ENCODE measurements at regions not wholly inside any gene's neighbourhood (a gene's known extent, or its start where the extent isn't known, plus 50 kb on each side); places are given as distances from the start of the nearest gene placed in this dataset.

GRCh38 chr11:95545116-95545875, 244.3 kb downstream of the FAM76B start:
- Histone ChIP-seq H3K9ac (ENCODE audit: low read depth, low read length) (no peak overlapping the region), H3K36me3 (ENCODE audit: insufficient read depth, low read length) (no peaks in the 10 kb centered on the region), H3K9me3 (ENCODE audit: insufficient read depth, low read depth, low read length) (no peaks in the 10 kb centered on the region), H3K27me3 (ENCODE audit: insufficient read depth, low read length) (no peaks in the 10 kb centered on the region), H3K27ac (ENCODE audit: low read depth, low read length) (no peak overlapping the region), H3K4me1 (ENCODE audit: insufficient read depth, low read length) (no peaks in the 10 kb centered on the region), H3K4me3 (ENCODE audit: low read length) (no peak overlapping the region)
- WGBS = 92% methylated on average over 9 of the region's 9 CpGs

GRCh38 chr11:95544095-95544856, 245.3 kb downstream of the FAM76B start:
- Histone ChIP-seq H3K9me3 (ENCODE audit: insufficient read depth, low read depth, low read length) (no peaks in the 10 kb centered on the region), H3K27ac (ENCODE audit: low read depth, low read length) (no peak overlapping the region), H3K4me3 (ENCODE audit: low read length) (no peak overlapping the region), H3K9ac (ENCODE audit: low read depth, low read length) (no peak overlapping the region), H3K27me3 (ENCODE audit: insufficient read depth, low read length) (no peaks in the 10 kb centered on the region), H3K36me3 (ENCODE audit: insufficient read depth, low read length) (no peaks in the 10 kb centered on the region), H3K4me1 (ENCODE audit: insufficient read depth, low read length) (no peaks in the 10 kb centered on the region)
- WGBS = 96% methylated on average over 3 of the region's 3 CpGs

DNA sequence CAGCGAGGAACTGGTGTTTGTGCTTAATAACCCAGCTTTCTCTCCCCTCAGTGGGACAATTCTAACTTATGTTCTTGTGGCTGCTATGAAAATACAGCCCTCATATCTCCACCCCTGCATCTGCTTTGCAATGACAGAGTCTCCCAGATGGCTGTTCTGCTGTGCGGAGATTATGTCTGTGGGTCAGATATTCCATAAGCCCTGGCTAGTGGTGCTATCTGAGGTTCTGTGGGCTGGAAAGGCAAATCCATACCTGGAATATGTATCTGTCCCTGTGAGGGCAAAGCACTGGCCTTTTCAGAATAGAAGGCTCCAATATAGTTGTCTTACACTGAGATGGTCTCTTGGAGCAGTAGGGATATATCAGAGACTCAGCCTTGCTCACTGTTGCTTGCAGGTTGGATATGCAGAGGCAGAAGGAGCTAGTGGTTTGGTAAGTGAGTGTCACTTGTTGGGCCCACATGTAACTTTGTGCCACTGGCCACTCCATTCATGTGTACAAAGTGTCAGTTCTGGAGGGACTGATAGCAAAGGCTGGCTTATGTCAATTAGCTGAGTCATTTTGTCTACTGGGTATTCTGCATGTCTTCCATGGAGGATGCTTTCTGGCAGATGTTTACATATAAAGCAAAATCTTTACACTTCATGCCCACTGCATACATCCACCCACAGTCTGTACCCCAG, 246.6 kb downstream of the FAM76B start:
- Histone ChIP-seq H3K36me3 (ENCODE audit: insufficient read depth, low read length) (no peaks in the 10 kb centered on the region), H3K9me3 (ENCODE audit: insufficient read depth, low read depth, low read length) (no peaks in the 10 kb centered on the region), H3K4me1 (ENCODE audit: insufficient read depth, low read length) (no peaks in the 10 kb centered on the region), H3K9ac (ENCODE audit: low read depth, low read length) (no peak overlapping the region), H3K4me3 (ENCODE audit: low read length) (no peak overlapping the region), H3K27ac (ENCODE audit: low read depth, low read length) (no peak overlapping the region), H3K27me3 (ENCODE audit: insufficient read depth, low read length) (no peaks in the 10 kb centered on the region)
- whole genome bisulfite sequencing = 95% methylated on average over 2 of the region's 2 CpGs

DNA sequence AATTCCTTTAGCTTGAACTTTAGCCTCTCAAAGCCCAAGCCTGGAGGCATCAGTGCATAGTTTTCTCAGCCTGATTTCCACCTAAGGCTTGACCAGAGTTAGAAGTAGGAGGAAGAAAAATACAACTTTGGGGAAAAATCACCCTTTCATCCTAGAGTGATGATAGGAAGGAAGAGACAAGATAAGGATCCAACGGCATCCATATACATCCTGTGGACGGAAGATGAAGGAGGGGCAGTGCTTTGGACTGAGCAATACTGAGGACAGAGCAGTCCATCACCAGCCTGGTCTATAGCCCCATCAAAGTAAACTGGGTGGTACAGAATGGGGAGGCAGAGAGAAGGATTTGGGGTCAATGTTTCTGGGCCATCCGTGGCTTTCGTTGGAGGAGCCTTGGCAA, 247.9 kb downstream of the FAM76B start:
- 96% methylated on average over 4 of the region's 4 CpGs for WGBS
- no peak overlapping the region for H3K27ac ChIP-seq (ENCODE audit: low read depth, low read length)

GRCh38 chr11:95536047-95536690, 253.4 kb downstream of the FAM76B start:
- 94% methylated on average over 3 of the region's 3 CpGs for WGBS

More for the DNA sequence above, 247.9 kb downstream of the FAM76B start:
- no peaks in the 10 kb centered on the region for H3K4me1 ChIP-seq (ENCODE audit: insufficient read depth, low read length)
- no peak overlapping the region for H3K9ac ChIP-seq (ENCODE audit: low read depth, low read length)
- no peak overlapping the region for H3K4me3 ChIP-seq (ENCODE audit: low read length)
- H3K36me3 ChIP-seq (ENCODE audit: insufficient read depth, low read length) = no peaks in the 10 kb centered on the region
- no peaks in the 10 kb centered on the region for H3K27me3 ChIP-seq (ENCODE audit: insufficient read depth, low read length)
- no peaks in the 10 kb centered on the region for H3K9me3 ChIP-seq (ENCODE audit: insufficient read depth, low read depth, low read length)

DNA sequence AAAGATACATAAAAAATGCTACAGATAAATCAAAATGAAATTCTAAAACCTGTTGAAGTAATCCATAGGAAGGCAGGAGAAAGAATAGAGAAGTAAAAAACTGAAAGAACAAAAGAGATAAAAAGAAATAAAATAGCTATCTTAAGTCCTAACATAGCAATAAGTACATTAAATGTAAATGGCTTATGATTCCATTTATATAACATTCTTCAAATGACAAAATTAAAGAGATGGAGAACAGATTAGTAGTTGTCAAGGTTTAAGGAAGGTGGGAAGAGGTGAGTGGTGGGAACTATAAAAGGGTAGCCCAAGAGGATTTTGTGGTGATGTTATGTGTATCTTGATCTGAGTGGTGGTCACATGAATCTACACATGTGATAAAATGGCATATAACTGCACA, 254.8 kb downstream of the FAM76B start:
- no peaks in the 10 kb centered on the region for H3K27me3 ChIP-seq (ENCODE audit: insufficient read depth, low read length)
- H3K9me3 ChIP-seq (ENCODE audit: insufficient read depth, low read depth, low read length) = no peaks in the 10 kb centered on the region
- no peaks in the 10 kb centered on the region for H3K36me3 ChIP-seq (ENCODE audit: insufficient read depth, low read length)

More at GRCh38 chr11:95536047-95536690, 253.4 kb downstream of the FAM76B start:
- Histone ChIP-seq H3K27ac (ENCODE audit: low read depth, low read length) (no peak overlapping the region), H3K4me1 (ENCODE audit: insufficient read depth, low read length) (no peaks in the 10 kb centered on the region), H3K9me3 (ENCODE audit: insufficient read depth, low read depth, low read length) (no peaks in the 10 kb centered on the region), H3K36me3 (ENCODE audit: insufficient read depth, low read length) (no peaks in the 10 kb centered on the region), H3K9ac (ENCODE audit: low read depth, low read length) (no peak overlapping the region), H3K4me3 (ENCODE audit: low read length) (no peak overlapping the region), H3K27me3 (ENCODE audit: insufficient read depth, low read length) (no peaks in the 10 kb centered on the region)

DNA sequence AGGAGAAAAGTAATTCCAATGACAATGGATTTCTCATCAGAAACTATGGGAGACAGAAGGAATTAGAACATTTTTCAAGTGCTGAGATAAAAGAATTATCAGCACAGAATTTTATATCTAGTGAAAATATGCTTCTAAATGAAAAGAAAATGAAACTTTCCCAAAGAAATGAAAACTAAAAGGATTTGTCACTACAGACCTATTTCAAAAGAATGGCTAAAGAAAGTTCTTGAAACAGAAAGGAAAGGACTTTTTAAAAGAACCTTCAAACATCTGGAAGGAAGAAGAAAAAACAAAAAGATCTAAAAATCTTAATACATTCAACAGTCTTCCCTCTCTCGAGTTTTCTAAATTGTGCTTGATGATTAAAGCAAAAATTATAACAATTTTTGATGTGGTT, 255.4 kb downstream of the FAM76B start:
- H3K27me3 ChIP-seq (ENCODE audit: insufficient read depth, low read length) = no peaks in the 10 kb centered on the region
- no peak overlapping the region for H3K9ac ChIP-seq (ENCODE audit: low read depth, low read length)
- no peak overlapping the region for H3K4me3 ChIP-seq (ENCODE audit: low read length)
- WGBS = no CpG with 5 or more reads among the region's 1 CpG
- H3K36me3 ChIP-seq (ENCODE audit: insufficient read depth, low read length) = no peaks in the 10 kb centered on the region
- H3K27ac ChIP-seq (ENCODE audit: low read depth, low read length) = no peak overlapping the region
- no peaks in the 10 kb centered on the region for H3K9me3 ChIP-seq (ENCODE audit: insufficient read depth, low read depth, low read length)
- H3K4me1 ChIP-seq (ENCODE audit: insufficient read depth, low read length) = no peaks in the 10 kb centered on the region

More for the DNA sequence above, 254.8 kb downstream of the FAM76B start:
- no peak overlapping the region for H3K27ac ChIP-seq (ENCODE audit: low read depth, low read length)
- no peaks in the 10 kb centered on the region for H3K4me1 ChIP-seq (ENCODE audit: insufficient read depth, low read length)
- no peak overlapping the region for H3K4me3 ChIP-seq (ENCODE audit: low read length)
- H3K9ac ChIP-seq (ENCODE audit: low read depth, low read length) = no peak overlapping the region

- H3K9ac ChIP-seq (ENCODE audit: low read depth, low read length) = no peak overlapping the region
- no peaks in the 10 kb centered on the region for H3K27me3 ChIP-seq (ENCODE audit: insufficient read depth, low read length)
- H3K9me3 ChIP-seq (ENCODE audit: insufficient read depth, low read depth, low read length) = no peaks in the 10 kb centered on the region
- WGBS = 91% methylated on average over 3 of the region's 3 CpGs
- no peak overlapping the region for H3K4me3 ChIP-seq (ENCODE audit: low read length)
- H3K36me3 ChIP-seq (ENCODE audit: insufficient read depth, low read length) = no peaks in the 10 kb centered on the region
- no peaks in the 10 kb centered on the region for H3K4me1 ChIP-seq (ENCODE audit: insufficient read depth, low read length)
- H3K27ac ChIP-seq (ENCODE audit: low read depth, low read length) = no peak overlapping the region
Observed at GRCh38 chr11:95531116-95531515, 258.5 kb downstream of the FAM76B start.

GRCh38 chr11:95524314-95525036, 265.1 kb downstream of the FAM76B start:
- no peak overlapping the region for H3K4me3 ChIP-seq (ENCODE audit: low read length)
- no peak overlapping the region for H3K27ac ChIP-seq (ENCODE audit: low read depth, low read length)
- H3K4me1 ChIP-seq (ENCODE audit: insufficient read depth, low read length) = no peaks in the 10 kb centered on the region
- no peaks in the 10 kb centered on the region for H3K27me3 ChIP-seq (ENCODE audit: insufficient read depth, low read length)
- H3K9ac ChIP-seq (ENCODE audit: low read depth, low read length) = no peak overlapping the region
- 97% methylated on average over 3 of the region's 4 CpGs for WGBS
- no peaks in the 10 kb centered on the region for H3K36me3 ChIP-seq (ENCODE audit: insufficient read depth, low read length)
- no peaks in the 10 kb centered on the region for H3K9me3 ChIP-seq (ENCODE audit: insufficient read depth, low read depth, low read length)

GRCh38 chr11:95522874-95523273, 266.7 kb downstream of the FAM76B start:
- H3K27ac ChIP-seq (ENCODE audit: low read depth, low read length) = no peak overlapping the region
- no peaks in the 10 kb centered on the region for H3K4me1 ChIP-seq (ENCODE audit: insufficient read depth, low read length)
- H3K9ac ChIP-seq (ENCODE audit: low read depth, low read length) = no peak overlapping the region
- no peak overlapping the region for H3K4me3 ChIP-seq (ENCODE audit: low read length)
- no peaks in the 10 kb centered on the region for H3K9me3 ChIP-seq (ENCODE audit: insufficient read depth, low read depth, low read length)
- H3K27me3 ChIP-seq (ENCODE audit: insufficient read depth, low read length) = no peaks in the 10 kb centered on the region
- WGBS = 82% methylated on average over 4 of the region's 4 CpGs
- H3K36me3 ChIP-seq (ENCODE audit: insufficient read depth, low read length) = no peaks in the 10 kb centered on the region

All from HUES64 (cell line).